ENCODE measurements at regions not wholly inside any gene's neighbourhood (a gene's known extent, or its start where the extent isn't known, plus 50 kb on each side); places are given as distances from the start of the nearest gene placed in this dataset.

DNA sequence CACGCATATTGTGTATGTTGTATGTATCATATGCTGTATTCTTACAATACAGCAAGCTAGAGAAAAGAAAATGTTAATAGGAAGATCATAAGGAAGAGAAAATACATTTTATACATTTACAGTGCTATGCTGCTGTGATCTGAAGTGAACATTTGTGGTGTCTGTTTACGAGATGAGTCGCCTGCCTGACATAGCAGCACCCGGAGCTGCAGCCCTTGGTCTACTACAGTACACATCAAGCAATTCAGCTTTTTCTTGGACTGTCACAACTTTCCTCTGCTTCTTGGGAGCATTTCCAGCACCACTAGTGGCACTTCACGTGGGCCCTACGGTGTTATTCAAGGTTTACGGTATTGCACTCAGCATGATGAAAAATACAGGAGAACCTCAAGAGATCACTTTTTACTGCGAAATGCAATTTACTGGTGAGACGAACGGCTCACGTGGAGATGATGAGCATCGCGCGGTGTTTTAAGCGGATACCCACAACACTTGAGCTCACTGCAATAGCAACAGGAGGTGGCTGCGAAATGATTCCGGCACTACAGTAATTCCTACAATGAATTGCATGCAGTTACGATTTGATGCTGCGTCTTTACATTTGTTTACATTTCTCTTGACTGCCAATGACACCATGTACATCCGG, 308.4 kb downstream of the FGF9 start:
- Histone ChIP-seq H3K9me3 (ENCODE audit: control insufficient read depth in 2 of 2, insufficient read depth in 1 of 2, low read depth in 1 of 2, low read length in 1 of 2) (no peaks in the 10 kb centered on the region), H3K4me1 (ENCODE audit: control insufficient read depth in 3 of 3, insufficient read depth in 2 of 3, low read depth in 1 of 3, low read length in 2 of 3) (no peaks in the 10 kb centered on the region), H3K27me3 (ENCODE audit: control insufficient read depth in 3 of 3, insufficient read depth in 3 of 3, low read length in 3 of 3) (no peaks in the 10 kb centered on the region), H3K4me3 (ENCODE audit: low read depth in 1 of 3, low read length in 3 of 3) (no peak overlapping the region), H3K36me3 (ENCODE audit: control insufficient read depth in 3 of 3, insufficient read depth in 2 of 3, low read depth in 1 of 3, low read length in 3 of 3) (no peaks in the 10 kb centered on the region), H3K27ac (ENCODE audit: low read depth in 1 of 3, low read length in 2 of 3) (no peak overlapping the region)
- 83 to 92% (median 91%) methylated on average over 20 of the region's 20 CpGs for WGBS, 3 donors
- DNase-seq (no peak), FAIRE-seq (no peak)

DNA sequence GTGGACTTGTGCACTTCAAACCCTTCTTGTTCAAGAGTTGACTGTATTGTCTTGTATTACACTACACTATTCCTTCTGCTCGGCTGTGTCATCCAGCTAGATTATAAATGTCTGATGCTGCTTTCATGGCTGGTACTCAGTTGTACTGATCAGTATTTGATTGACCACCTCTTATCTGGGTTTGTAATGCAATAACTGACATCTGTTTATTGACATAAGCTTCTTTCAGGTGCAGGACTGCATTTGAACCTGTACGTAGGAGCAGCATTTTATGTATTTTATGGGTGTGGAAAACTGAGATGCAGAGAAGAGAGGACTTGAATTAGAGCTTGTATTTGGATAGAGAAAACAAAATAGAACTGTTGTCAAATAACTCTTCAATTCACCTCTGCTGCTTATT, 309.2 kb downstream of the FGF9 start:
- no peak for FAIRE-seq

DNA sequence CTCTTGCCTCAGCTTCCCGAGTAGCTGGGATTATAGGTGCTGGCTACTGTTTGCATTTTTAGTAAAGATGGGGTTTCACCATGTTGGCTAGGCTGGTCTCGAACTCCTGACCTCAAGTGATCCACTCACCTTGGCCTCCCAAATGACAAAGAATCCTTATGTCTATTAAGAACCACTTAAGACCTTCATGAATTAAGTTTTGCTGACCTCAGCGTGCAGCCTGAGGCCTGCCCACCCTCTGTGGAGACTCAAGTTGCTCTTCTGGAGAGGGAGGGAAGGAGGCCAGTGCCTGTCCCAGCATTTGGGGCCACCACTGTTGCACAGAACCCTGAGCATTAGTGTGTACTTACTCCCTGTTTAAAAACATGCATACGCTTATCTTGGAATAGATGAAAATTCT, 313.3 kb downstream of the FGF9 start:
- DNase-seq = no peak
- no peak for FAIRE-seq
- no peaks in the 10 kb centered on the region for H3K9me3 ChIP-seq (ENCODE audit: control insufficient read depth in 2 of 2, insufficient read depth in 1 of 2, low read depth in 1 of 2, low read length in 1 of 2)
- H3K36me3 ChIP-seq (ENCODE audit: control insufficient read depth in 3 of 3, insufficient read depth in 2 of 3, low read depth in 1 of 3, low read length in 3 of 3) = no peaks in the 10 kb centered on the region
- no peaks in the 10 kb centered on the region for H3K27me3 ChIP-seq (ENCODE audit: control insufficient read depth in 3 of 3, insufficient read depth in 3 of 3, low read length in 3 of 3)
- 79 to 87% (median 87%) methylated on average over 4 of the region's 4 CpGs for WGBS, 3 donors
- no peaks in the 10 kb centered on the region for H3K4me1 ChIP-seq (ENCODE audit: control insufficient read depth in 3 of 3, insufficient read depth in 2 of 3, low read depth in 1 of 3, low read length in 2 of 3)
- no peak overlapping the region for H3K4me3 ChIP-seq (ENCODE audit: low read depth in 1 of 3, low read length in 3 of 3)
- H3K27ac ChIP-seq (ENCODE audit: low read depth in 1 of 3, low read length in 2 of 3) = no peak overlapping the region

More for the DNA sequence above, 309.2 kb downstream of the FGF9 start:
- H3K36me3 ChIP-seq (ENCODE audit: control insufficient read depth in 3 of 3, insufficient read depth in 2 of 3, low read depth in 1 of 3, low read length in 3 of 3) = no peaks in the 10 kb centered on the region
- H3K9me3 ChIP-seq (ENCODE audit: control insufficient read depth in 2 of 2, insufficient read depth in 1 of 2, low read depth in 1 of 2, low read length in 1 of 2) = no peaks in the 10 kb centered on the region
- DNase-seq = no peak
- 54 to 74% (median 56%) methylated on average over 2 of the region's 2 CpGs for WGBS, 3 donors
- no peak overlapping the region for H3K4me3 ChIP-seq (ENCODE audit: low read depth in 1 of 3, low read length in 3 of 3)
- no peaks in the 10 kb centered on the region for H3K4me1 ChIP-seq (ENCODE audit: control insufficient read depth in 3 of 3, insufficient read depth in 2 of 3, low read depth in 1 of 3, low read length in 2 of 3)
- H3K27me3 ChIP-seq (ENCODE audit: control insufficient read depth in 3 of 3, insufficient read depth in 3 of 3, low read length in 3 of 3) = no peaks in the 10 kb centered on the region
- no peak overlapping the region for H3K27ac ChIP-seq (ENCODE audit: low read depth in 1 of 3, low read length in 2 of 3)

DNA sequence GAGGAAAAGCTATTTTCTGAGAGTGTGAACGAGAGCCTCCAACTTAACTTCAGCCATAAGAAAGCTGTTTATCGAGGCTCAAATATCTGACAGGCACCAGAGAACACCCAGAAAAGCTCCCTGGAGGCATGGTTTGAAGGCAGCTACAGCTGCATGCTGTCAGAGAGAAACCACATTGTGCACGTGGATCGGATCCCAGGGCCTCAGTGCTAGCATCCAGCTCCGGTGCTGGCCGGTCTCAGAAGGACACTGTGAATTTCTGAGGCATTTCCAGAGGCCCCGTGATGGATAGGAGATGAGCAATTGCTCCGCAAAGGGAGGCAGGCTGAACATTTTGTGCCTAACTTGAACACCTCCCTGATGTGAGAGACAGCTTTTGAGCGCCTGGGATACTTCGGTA, 315.7 kb downstream of the FGF9 start:
- Histone ChIP-seq H3K4me3 (ENCODE audit: low read depth in 1 of 3, low read length in 3 of 3) (no peak overlapping the region), H3K27ac (ENCODE audit: low read depth in 1 of 3, low read length in 2 of 3) (peak overlapping the region in 1 of 3 donors; percentile 22), H3K9me3 (ENCODE audit: control insufficient read depth in 2 of 2, insufficient read depth in 1 of 2, low read depth in 1 of 2, low read length in 1 of 2) (no peaks in the 10 kb centered on the region), H3K36me3 (ENCODE audit: control insufficient read depth in 3 of 3, insufficient read depth in 2 of 3, low read depth in 1 of 3, low read length in 3 of 3) (no peaks in the 10 kb centered on the region), H3K27me3 (ENCODE audit: control insufficient read depth in 3 of 3, insufficient read depth in 3 of 3, low read length in 3 of 3) (no peaks in the 10 kb centered on the region), H3K4me1 (ENCODE audit: control insufficient read depth in 3 of 3, insufficient read depth in 2 of 3, low read depth in 1 of 3, low read length in 2 of 3) (no peaks in the 10 kb centered on the region)
- 66 to 86% (median 83%) methylated on average over 10 of the region's 10 CpGs for WGBS, 3 donors
- DNase-seq (no peak), FAIRE-seq (no peak)

DNA sequence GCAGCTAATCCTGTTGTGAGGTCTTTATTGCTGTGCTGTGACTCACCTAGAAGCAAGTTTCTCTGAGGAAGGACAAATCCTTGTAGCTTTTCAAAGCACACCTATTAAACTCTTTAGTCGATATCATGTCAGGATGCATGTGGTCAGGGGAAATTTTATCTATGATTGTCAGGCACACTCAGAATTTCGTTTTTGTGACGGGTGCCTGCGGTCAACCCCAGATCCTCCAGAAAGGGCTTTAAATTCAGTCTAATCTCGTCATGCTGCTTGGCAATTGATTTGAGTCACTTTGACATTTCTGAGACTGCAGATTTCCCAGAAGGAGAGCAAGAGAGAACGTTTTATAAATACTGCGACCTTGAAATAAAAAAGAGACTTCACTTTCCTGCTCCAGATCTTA, 316.9 kb downstream of the FGF9 start:
- Histone ChIP-seq H3K36me3 (ENCODE audit: control insufficient read depth in 3 of 3, insufficient read depth in 2 of 3, low read depth in 1 of 3, low read length in 3 of 3) (no peaks in the 10 kb centered on the region), H3K27ac (ENCODE audit: low read depth in 1 of 3, low read length in 2 of 3) (no peak overlapping the region), H3K4me3 (ENCODE audit: low read depth in 1 of 3, low read length in 3 of 3) (no peak overlapping the region), H3K27me3 (ENCODE audit: control insufficient read depth in 3 of 3, insufficient read depth in 3 of 3, low read length in 3 of 3) (no peaks in the 10 kb centered on the region), H3K9me3 (ENCODE audit: control insufficient read depth in 2 of 2, insufficient read depth in 1 of 2, low read depth in 1 of 2, low read length in 1 of 2) (no peaks in the 10 kb centered on the region), H3K4me1 (ENCODE audit: control insufficient read depth in 3 of 3, insufficient read depth in 2 of 3, low read depth in 1 of 3, low read length in 2 of 3) (no peaks in the 10 kb centered on the region)
- no peak for FAIRE-seq
- 66 to 77% (median 73%) methylated on average over 7 of the region's 7 CpGs for WGBS, 3 donors
- no peak for DNase-seq

DNA sequence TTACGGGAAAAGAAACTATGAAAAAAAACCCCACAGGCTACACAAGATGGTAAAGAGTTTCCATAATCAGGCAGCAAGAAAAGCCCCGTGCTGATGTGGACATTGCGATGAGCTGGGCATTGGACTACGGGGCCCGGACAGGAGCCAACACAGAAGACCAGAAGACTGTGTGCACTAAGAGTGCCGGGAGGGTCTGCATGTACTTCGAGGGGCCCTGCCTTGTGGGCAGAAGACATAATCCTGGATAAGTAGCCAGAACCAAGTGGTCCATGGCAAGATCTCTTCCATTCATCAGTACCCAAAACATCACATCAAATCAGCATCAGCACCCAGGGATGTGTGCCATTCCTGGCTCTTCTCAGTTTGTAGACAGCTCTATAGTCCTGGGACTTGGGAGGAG, 317.8 kb downstream of the FGF9 start:
- no peak overlapping the region for H3K4me3 ChIP-seq (ENCODE audit: low read depth in 1 of 3, low read length in 3 of 3)
- no peak overlapping the region for H3K27ac ChIP-seq (ENCODE audit: low read depth in 1 of 3, low read length in 2 of 3)
- DNase-seq = no peak
- no peaks in the 10 kb centered on the region for H3K27me3 ChIP-seq (ENCODE audit: control insufficient read depth in 3 of 3, insufficient read depth in 3 of 3, low read length in 3 of 3)
- H3K9me3 ChIP-seq (ENCODE audit: control insufficient read depth in 2 of 2, insufficient read depth in 1 of 2, low read depth in 1 of 2, low read length in 1 of 2) = no peaks in the 10 kb centered on the region
- H3K4me1 ChIP-seq (ENCODE audit: control insufficient read depth in 3 of 3, insufficient read depth in 2 of 3, low read depth in 1 of 3, low read length in 2 of 3) = no peaks in the 10 kb centered on the region
- WGBS, 3 donors = 90 to 96% (median 92%) methylated on average over 7 of the region's 7 CpGs
- no peaks in the 10 kb centered on the region for H3K36me3 ChIP-seq (ENCODE audit: control insufficient read depth in 3 of 3, insufficient read depth in 2 of 3, low read depth in 1 of 3, low read length in 3 of 3)
- FAIRE-seq = no peak

DNA sequence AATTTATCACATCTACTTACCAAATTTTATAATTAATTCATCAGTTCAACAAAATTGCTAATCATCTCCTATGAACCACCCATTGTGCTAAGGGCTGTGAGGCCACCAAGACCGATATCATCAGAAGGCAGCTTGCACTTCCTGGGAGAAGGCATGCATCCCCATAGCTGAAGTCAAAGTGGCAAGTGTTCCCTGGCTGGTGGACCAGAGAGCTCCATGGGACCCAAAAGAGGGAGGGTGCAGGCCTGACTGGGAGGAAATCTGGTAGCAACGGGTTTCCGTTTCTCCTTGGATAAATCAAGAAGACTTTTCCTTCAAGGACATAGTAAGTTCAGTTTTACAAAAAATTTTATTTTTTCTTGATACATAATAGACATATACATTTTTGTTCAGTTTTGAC, 325.2 kb downstream of the FGF9 start:
- H3K4me1 ChIP-seq (ENCODE audit: control insufficient read depth in 3 of 3, insufficient read depth in 2 of 3, low read depth in 1 of 3, low read length in 2 of 3) = no peaks in the 10 kb centered on the region
- no peak overlapping the region for H3K27ac ChIP-seq (ENCODE audit: low read depth in 1 of 3, low read length in 2 of 3)
- WGBS, 3 donors = 96 to 97% (median 96%) methylated on average over 3 of the region's 3 CpGs
- no peak overlapping the region for H3K4me3 ChIP-seq (ENCODE audit: low read depth in 1 of 3, low read length in 3 of 3)
- no peaks in the 10 kb centered on the region for H3K27me3 ChIP-seq (ENCODE audit: control insufficient read depth in 3 of 3, insufficient read depth in 3 of 3, low read length in 3 of 3)
- H3K9me3 ChIP-seq (ENCODE audit: control insufficient read depth in 2 of 2, insufficient read depth in 1 of 2, low read depth in 1 of 2, low read length in 1 of 2) = no peaks in the 10 kb centered on the region
- no peak for DNase-seq
- H3K36me3 ChIP-seq (ENCODE audit: control insufficient read depth in 3 of 3, insufficient read depth in 2 of 3, low read depth in 1 of 3, low read length in 3 of 3) = no peaks in the 10 kb centered on the region
- no peak for FAIRE-seq

DNA sequence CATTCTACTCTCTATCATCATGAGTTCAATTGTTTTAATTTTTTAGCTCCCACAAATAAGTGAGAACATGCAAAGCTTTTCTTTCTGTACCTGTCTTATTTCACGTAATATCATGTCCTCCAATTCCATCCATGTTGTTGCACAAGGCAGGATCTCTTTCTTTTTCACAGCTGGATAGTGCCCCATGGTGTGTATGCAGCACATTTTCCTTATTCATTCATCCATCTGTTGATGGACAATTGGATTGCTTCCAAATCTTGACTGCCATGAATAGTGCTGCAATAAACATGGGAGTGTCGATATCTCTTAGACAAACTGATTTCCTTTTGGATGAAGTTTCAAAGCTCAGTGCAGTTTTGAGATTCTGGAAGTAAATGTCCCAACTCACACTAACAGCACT, 326.9 kb downstream of the FGF9 start:
- Histone ChIP-seq H3K4me1 (ENCODE audit: control insufficient read depth in 3 of 3, insufficient read depth in 2 of 3, low read depth in 1 of 3, low read length in 2 of 3) (no peaks in the 10 kb centered on the region), H3K9me3 (ENCODE audit: control insufficient read depth in 2 of 2, insufficient read depth in 1 of 2, low read depth in 1 of 2, low read length in 1 of 2) (no peaks in the 10 kb centered on the region), H3K4me3 (ENCODE audit: low read depth in 1 of 3, low read length in 3 of 3) (no peak overlapping the region), H3K27me3 (ENCODE audit: control insufficient read depth in 3 of 3, insufficient read depth in 3 of 3, low read length in 3 of 3) (no peaks in the 10 kb centered on the region), H3K36me3 (ENCODE audit: control insufficient read depth in 3 of 3, insufficient read depth in 2 of 3, low read depth in 1 of 3, low read length in 3 of 3) (no peaks in the 10 kb centered on the region), H3K27ac (ENCODE audit: low read depth in 1 of 3, low read length in 2 of 3) (no peak overlapping the region)
- WGBS, 3 donors = 22 to 62% (median 36%) methylated on average over 2 of the region's 2 CpGs
- FAIRE-seq = no peak
- peak in 1 of 2 donors; percentile 84 for DNase-seq

DNA sequence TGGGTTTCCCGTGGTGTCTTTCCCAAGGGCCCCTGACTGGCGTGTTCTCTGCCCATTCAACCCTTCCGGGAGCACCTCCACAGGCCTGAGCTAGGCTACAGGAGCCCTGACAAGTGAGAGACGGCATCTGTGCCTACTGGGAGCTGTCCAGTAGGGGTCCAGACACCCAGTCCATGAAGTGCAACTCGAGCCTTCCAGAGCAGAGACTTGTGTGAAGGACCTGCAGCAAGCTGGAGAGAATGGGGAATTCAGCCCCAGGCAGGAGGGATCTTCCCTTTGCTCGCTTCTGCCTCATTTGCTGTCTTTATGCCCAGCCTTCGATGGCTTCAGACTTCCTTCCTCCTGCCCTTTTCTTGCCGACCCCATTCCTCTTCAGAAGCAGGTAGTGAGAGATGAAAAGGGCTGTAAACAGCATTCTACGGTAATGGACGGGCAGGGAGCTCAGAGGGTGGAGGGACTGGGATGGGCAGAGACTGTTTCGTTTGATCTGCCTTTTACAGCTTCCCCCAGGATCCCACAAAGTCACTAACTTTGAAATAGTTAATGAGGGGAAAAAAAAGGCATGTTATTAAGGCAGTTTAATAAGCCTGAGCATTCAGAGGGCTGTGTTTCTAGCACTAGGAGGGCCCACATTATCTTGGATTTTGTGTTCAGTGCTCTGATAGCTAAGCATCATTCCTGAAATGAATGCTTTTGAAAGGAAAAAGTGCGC, 327.6 kb downstream of the FGF9 start:
- no peaks in the 10 kb centered on the region for H3K36me3 ChIP-seq (ENCODE audit: control insufficient read depth in 3 of 3, insufficient read depth in 2 of 3, low read depth in 1 of 3, low read length in 3 of 3)
- no peaks in the 10 kb centered on the region for H3K27me3 ChIP-seq (ENCODE audit: control insufficient read depth in 3 of 3, insufficient read depth in 3 of 3, low read length in 3 of 3)
- no peak overlapping the region for H3K4me3 ChIP-seq (ENCODE audit: low read depth in 1 of 3, low read length in 3 of 3)
- no peak for DNase-seq
- 23 to 52% (median 28%) methylated on average over 12 of the region's 12 CpGs for WGBS, 3 donors
- no peaks in the 10 kb centered on the region for H3K4me1 ChIP-seq (ENCODE audit: control insufficient read depth in 3 of 3, insufficient read depth in 2 of 3, low read depth in 1 of 3, low read length in 2 of 3)
- FAIRE-seq = no peak
- H3K9me3 ChIP-seq (ENCODE audit: control insufficient read depth in 2 of 2, insufficient read depth in 1 of 2, low read depth in 1 of 2, low read length in 1 of 2) = no peaks in the 10 kb centered on the region
- no peak overlapping the region for H3K27ac ChIP-seq (ENCODE audit: low read depth in 1 of 3, low read length in 2 of 3)

Measured in small intestine (tissue), 7 donors.